ENCODE measurements at regions not wholly inside any gene's neighbourhood (a gene's known extent, or its start where the extent isn't known, plus 50 kb on each side); places are given as distances from the start of the nearest gene placed in this dataset.

DNA sequence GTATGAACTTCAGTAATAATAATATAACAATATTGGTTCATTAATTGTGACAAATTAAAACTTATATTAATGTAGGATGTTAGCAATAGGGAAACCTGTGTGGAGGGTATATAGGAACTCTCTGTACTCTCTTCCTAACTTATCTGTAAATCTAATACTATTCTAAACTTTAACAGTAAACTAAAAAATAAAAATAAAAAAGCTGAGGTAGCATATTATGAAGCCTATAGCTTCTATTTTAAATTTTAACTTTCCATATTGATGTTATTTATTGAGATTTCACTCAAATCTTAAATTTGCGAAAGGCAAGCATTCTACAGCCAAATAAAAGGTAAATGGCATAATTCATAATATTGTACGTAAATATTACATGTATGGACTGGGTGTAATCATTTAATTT lies 326.4 kb downstream of the MEI4 start:
- Mint-ChIP-seq H3K27ac (no peak overlapping the region), H3K36me3 (ENCODE audit: low read depth) (no peaks in the 10 kb centered on the region), H3K27me3 (ENCODE audit: insufficient read depth) (no peaks in the 10 kb centered on the region), H3K4me3 (no peak overlapping the region), H3K4me1 (ENCODE audit: low read depth) (no peaks in the 10 kb centered on the region), H3K9me3 (peaks cover 5% of the 10 kb centered on the region)
- intact Hi-C loops (cut with micrococcal nuclease) = no loop called here
- no peak for DNase-seq (ENCODE audit: low spot score)

DNA sequence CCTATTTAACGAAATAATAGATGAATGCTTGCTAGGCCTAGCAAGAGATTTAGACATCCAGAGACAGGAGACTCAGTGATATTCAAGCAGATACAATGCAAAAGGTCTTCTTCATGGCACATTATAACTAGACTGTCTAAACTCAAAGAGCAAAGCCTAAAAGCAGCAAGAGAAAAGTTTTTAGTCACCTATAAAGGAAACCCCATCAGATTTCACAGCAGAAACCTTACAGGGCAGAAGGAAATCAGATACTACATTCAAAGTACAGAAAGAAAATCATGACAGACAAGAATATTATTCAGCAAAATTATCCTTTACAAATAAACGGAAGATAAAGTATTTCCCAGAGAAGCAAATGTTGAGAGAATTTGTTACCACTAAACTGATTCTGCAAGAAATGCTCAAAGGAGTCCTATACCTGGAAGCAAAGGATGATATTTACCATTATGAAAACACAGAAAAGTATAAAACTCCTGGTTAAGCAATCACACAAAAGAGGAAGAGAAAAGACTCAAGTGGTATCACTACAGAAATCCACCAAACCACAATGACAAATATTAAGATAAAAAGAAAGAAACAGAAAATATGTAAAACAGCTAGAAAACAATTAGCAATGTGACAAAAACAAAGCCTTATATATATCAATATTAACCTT lies 333.7 kb downstream of the MEI4 start:
- H3K36me3 Mint-ChIP-seq (ENCODE audit: low read depth) = no peaks in the 10 kb centered on the region
- H3K9me3 Mint-ChIP-seq = peaks cover 18% of the 10 kb centered on the region
- DNase-seq (ENCODE audit: low spot score) = no peak
- no peak overlapping the region for H3K27ac Mint-ChIP-seq
- no peak overlapping the region for H3K4me3 Mint-ChIP-seq
- intact Hi-C loops (cut with micrococcal nuclease) = no loop called here
- no peaks in the 10 kb centered on the region for H3K4me1 Mint-ChIP-seq (ENCODE audit: low read depth)
- H3K27me3 Mint-ChIP-seq (ENCODE audit: insufficient read depth) = no peaks in the 10 kb centered on the region

DNA sequence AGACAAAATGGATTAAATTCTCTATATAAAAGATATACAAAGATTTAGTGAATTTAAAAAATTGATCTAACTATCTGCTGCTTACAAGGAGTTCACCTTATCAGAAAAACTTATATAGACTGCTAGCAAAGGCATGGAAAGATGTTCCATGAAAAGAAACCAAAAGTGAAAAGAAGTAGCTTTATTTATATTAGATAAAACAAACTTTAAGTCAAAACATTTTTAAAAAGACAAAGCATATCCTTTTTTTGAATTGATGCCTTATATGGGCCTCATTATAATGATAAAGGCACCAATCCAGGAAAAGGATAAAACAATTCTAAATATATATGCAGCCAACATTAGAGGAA lies 334.2 kb downstream of the MEI4 start:
- H3K27me3 Mint-ChIP-seq (ENCODE audit: insufficient read depth) = no peaks in the 10 kb centered on the region
- DNase-seq (ENCODE audit: low spot score) = no peak
- no peaks in the 10 kb centered on the region for H3K36me3 Mint-ChIP-seq (ENCODE audit: low read depth)
- intact Hi-C loops (cut with micrococcal nuclease) = no loop called here
- no peaks in the 10 kb centered on the region for H3K4me1 Mint-ChIP-seq (ENCODE audit: low read depth)
- H3K9me3 Mint-ChIP-seq = peaks cover 18% of the 10 kb centered on the region
- H3K27ac Mint-ChIP-seq = no peak overlapping the region
- no peak overlapping the region for H3K4me3 Mint-ChIP-seq

DNA sequence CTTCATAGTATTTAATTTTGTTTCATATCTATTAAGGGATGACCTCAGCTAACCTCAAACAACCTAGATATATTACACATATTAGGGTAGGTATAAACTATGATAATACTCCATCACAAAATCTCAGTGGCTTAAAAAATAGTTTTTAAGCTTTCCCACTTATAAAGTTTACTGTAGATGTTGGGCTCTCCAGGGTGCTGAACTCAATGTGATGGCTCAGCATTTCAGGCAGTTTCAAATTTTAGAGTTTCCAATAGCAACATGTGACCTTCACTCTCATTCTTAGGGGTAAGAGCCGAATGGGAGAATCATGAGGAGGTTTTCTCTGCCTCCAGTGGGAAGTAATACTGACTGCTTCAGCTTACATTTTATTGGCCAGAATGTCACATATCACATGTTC lies 357.3 kb downstream of the MEI4 start:
- no peak overlapping the region for H3K27ac Mint-ChIP-seq
- H3K36me3 Mint-ChIP-seq (ENCODE audit: low read depth) = no peaks in the 10 kb centered on the region
- intact Hi-C loops (cut with micrococcal nuclease) = no loop called here
- no peaks in the 10 kb centered on the region for H3K4me1 Mint-ChIP-seq (ENCODE audit: low read depth)
- H3K9me3 Mint-ChIP-seq = no peaks in the 10 kb centered on the region
- H3K4me3 Mint-ChIP-seq = no peak overlapping the region
- no peaks in the 10 kb centered on the region for H3K27me3 Mint-ChIP-seq (ENCODE audit: insufficient read depth)
- no peak for DNase-seq (ENCODE audit: low spot score)

DNA sequence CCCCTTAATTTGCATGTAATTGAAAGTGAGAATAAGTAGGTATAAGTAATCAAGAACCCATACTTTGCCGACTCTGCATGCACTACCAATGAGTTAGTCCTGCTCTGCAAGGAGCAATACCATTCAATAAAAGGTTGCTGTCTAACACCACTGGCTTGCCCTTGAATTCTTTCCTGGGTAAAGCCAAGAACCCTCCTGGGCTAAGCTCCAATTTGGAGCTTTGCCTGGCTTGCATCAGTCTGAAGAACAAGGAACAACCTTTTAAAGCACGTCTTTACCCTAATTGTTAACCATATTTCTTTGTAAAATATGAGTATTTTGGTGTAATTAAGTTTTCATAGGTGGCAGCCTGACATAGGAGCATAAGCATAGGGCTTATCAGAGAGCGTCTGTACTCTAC lies 367.7 kb downstream of the MEI4 start:
- peaks cover 6% of the 10 kb centered on the region for H3K9me3 Mint-ChIP-seq
- no peak for DNase-seq (ENCODE audit: low spot score)
- no peak overlapping the region for H3K4me3 Mint-ChIP-seq
- intact Hi-C loops (cut with micrococcal nuclease) = no loop called here
- no peaks in the 10 kb centered on the region for H3K27me3 Mint-ChIP-seq (ENCODE audit: insufficient read depth)
- H3K4me1 Mint-ChIP-seq (ENCODE audit: low read depth) = no peaks in the 10 kb centered on the region
- no peak overlapping the region for H3K27ac Mint-ChIP-seq
- H3K36me3 Mint-ChIP-seq (ENCODE audit: low read depth) = no peaks in the 10 kb centered on the region

DNA sequence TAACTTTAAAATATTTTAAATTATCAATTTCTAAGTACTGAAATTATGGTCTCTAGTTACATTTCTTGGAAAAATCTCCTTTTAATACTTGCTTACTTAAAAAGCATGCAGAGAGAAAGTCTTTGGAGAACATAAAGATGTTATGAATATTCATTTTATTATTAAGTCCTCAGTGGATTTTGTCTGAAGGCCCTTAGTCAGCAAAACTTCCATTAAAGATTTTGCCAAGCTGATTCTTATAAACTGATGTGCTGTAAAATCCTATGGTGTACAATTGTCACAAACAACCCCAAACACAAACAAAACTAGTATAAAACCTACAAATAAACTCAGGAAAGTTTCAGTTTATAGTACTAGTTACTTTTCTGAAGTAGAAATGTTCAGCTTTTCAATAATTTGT lies 372.7 kb downstream of the MEI4 start:
- Mint-ChIP-seq H3K27ac (no peak overlapping the region), H3K4me1 (ENCODE audit: low read depth) (no peaks in the 10 kb centered on the region), H3K4me3 (no peak overlapping the region), H3K27me3 (ENCODE audit: insufficient read depth) (no peaks in the 10 kb centered on the region), H3K9me3 (peaks cover 6% of the 10 kb centered on the region), H3K36me3 (ENCODE audit: low read depth) (no peaks in the 10 kb centered on the region)
- DNase-seq (ENCODE audit: low spot score) = no peak
- intact Hi-C loops (cut with micrococcal nuclease) = no loop called here

DNA sequence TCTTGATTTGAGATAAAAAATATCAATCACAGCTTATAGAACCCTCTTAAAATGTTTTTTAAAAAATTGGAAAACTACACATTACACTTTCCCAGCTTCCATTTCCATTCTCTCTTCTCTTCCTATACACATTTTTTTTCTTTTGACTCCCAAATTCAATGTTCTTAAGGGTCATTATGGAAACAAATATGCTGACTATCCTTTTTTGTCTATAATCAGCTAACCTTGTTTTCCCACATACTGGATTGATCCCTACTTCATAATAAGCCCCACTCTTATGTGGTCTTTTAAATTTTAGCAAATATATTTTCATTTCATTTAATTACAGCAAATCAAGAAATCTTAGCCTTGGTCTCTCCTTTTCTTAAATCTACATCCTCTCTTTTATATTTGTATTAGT lies 378.4 kb downstream of the MEI4 start:
- Mint-ChIP-seq H3K4me3 (no peak overlapping the region), H3K9me3 (peaks cover 3% of the 10 kb centered on the region), H3K4me1 (ENCODE audit: low read depth) (no peaks in the 10 kb centered on the region), H3K36me3 (ENCODE audit: low read depth) (no peaks in the 10 kb centered on the region), H3K27me3 (ENCODE audit: insufficient read depth) (no peaks in the 10 kb centered on the region), H3K27ac (no peak overlapping the region)
- intact Hi-C loops (cut with micrococcal nuclease) = no loop called here
- no peak for DNase-seq (ENCODE audit: low spot score)

DNA sequence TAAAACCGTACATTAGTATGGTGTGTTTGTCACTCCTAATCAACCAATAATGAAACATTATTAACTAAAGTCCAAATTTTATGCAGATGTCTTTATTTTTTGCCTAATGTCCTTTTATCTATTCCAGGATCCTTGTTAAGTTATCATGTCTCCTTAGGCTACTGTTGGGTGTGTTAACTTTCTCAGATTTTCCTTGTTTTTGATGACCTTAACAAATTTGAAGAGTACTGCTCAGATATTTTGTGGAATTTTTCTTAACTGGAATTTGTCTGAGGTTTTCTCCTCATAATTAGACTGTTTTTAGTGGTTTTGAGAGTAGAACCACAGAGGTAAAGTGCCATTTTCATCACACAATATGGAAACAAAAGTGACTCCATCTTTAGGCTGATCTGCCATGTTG lies 406.3 kb downstream of the MEI4 start:
- no peak overlapping the region for H3K27ac Mint-ChIP-seq
- no peaks in the 10 kb centered on the region for H3K9me3 Mint-ChIP-seq
- no peaks in the 10 kb centered on the region for H3K4me1 Mint-ChIP-seq (ENCODE audit: low read depth)
- H3K27me3 Mint-ChIP-seq (ENCODE audit: insufficient read depth) = no peaks in the 10 kb centered on the region
- H3K4me3 Mint-ChIP-seq = no peak overlapping the region
- no peaks in the 10 kb centered on the region for H3K36me3 Mint-ChIP-seq (ENCODE audit: low read depth)
- intact Hi-C loops (cut with micrococcal nuclease) = no loop called here
- no peak for DNase-seq (ENCODE audit: low spot score)

DNA sequence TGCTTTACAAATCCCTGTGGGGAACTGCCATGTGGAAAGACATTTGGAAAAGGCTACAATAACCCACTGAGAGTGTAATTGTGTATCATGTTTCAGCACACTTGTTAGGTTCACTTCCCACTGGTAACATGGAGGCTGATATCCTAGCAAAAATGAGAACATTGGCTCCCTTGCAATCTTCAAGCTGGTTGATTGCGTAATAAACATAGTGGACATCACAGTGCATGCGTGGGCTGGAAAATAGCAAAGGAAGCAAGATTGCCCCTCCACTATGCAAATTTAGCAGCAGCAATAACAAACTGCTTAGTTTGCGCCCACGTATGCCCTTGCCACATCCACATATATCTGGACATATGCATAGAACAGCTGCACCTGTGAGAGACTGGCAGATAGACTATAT lies 410.2 kb downstream of the MEI4 start:
- no peak overlapping the region for H3K4me3 Mint-ChIP-seq
- H3K36me3 Mint-ChIP-seq (ENCODE audit: low read depth) = no peaks in the 10 kb centered on the region
- no peak for DNase-seq (ENCODE audit: low spot score)
- no peak overlapping the region for H3K27ac Mint-ChIP-seq
- no peaks in the 10 kb centered on the region for H3K9me3 Mint-ChIP-seq
- no peaks in the 10 kb centered on the region for H3K4me1 Mint-ChIP-seq (ENCODE audit: low read depth)
- no peaks in the 10 kb centered on the region for H3K27me3 Mint-ChIP-seq (ENCODE audit: insufficient read depth)
- intact Hi-C loops (cut with micrococcal nuclease) = no loop called here

DNA sequence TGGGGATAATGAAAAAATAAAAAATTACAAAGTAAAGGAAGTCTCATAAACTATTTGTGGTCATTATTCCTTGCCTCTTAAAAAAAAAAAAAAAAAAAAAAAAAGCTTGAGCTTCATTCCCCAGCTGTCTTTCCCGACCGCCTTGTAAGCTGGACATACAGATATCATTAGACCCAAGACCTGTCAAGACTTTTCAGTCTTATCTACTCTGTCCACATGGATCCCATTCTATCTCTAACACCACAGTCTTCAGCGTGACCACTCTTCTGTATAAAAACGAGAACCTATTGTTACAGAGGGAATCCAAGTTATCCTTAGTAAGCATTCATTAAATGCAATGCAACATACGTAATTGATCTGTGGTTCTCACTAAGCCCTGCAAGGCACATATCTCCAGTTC lies 423.5 kb downstream of the MEI4 start:
- intact Hi-C loops (cut with micrococcal nuclease) = no loop called here
- Mint-ChIP-seq H3K4me1 (ENCODE audit: low read depth) (no peaks in the 10 kb centered on the region), H3K27ac (no peak overlapping the region), H3K9me3 (no peaks in the 10 kb centered on the region), H3K27me3 (ENCODE audit: insufficient read depth) (no peaks in the 10 kb centered on the region), H3K4me3 (no peak overlapping the region), H3K36me3 (ENCODE audit: low read depth) (no peaks in the 10 kb centered on the region)
- no peak for DNase-seq (ENCODE audit: low spot score)

DNA sequence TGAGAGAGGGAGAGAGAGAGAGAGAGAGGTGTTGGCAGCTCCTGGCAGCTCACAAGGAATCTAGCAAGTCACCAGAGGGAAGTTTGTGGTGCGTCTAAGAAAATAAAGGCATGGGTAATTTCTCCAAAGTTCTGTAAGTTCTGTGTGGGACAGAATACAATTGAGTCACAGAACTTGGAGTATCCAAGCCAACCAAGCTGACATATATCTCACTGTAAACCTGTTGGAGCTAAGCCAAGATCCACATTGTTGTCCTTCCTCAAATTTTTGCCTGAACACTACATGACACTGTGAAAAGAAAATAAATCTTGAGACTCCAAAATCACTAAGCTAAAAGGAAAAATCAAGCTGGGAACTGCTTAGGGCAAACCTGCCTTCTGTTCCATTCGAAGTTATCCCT lies 436.7 kb downstream of the MEI4 start:
- Mint-ChIP-seq H3K27me3 (ENCODE audit: insufficient read depth) (no peaks in the 10 kb centered on the region), H3K27ac (no peak overlapping the region), H3K36me3 (ENCODE audit: low read depth) (no peaks in the 10 kb centered on the region), H3K4me1 (ENCODE audit: low read depth) (no peaks in the 10 kb centered on the region), H3K4me3 (no peak overlapping the region), H3K9me3 (peaks cover 7% of the 10 kb centered on the region)
- intact Hi-C loops (cut with micrococcal nuclease) = no loop called here
- DNase-seq (ENCODE audit: low spot score) = no peak

DNA sequence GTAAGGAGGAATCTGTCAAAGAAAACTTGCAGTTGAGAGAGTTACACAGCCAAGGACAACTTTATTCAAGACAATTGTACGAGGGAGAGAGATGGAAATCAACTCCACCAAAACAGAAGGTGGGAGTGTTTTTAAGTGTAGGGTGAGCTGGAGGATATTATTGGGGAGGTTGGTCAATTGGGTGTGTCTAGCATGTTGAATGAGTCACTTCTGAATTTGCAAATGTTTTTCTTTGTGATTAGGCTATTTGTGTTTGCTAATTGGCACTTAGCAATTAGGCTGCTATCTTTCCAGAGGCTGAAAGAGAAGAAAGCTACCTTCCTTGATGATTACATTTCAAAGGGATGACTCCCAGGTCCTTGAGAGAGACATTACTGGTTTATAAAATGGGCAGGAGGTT lies 441.1 kb downstream of the MEI4 start:
- Mint-ChIP-seq H3K4me3 (no peak overlapping the region), H3K9me3 (no peaks in the 10 kb centered on the region), H3K36me3 (ENCODE audit: low read depth) (no peaks in the 10 kb centered on the region), H3K4me1 (ENCODE audit: low read depth) (no peaks in the 10 kb centered on the region), H3K27ac (no peak overlapping the region), H3K27me3 (ENCODE audit: insufficient read depth) (no peaks in the 10 kb centered on the region)
- DNase-seq (ENCODE audit: low spot score) = no peak
- intact Hi-C loops (cut with micrococcal nuclease) = no loop called here

DNA sequence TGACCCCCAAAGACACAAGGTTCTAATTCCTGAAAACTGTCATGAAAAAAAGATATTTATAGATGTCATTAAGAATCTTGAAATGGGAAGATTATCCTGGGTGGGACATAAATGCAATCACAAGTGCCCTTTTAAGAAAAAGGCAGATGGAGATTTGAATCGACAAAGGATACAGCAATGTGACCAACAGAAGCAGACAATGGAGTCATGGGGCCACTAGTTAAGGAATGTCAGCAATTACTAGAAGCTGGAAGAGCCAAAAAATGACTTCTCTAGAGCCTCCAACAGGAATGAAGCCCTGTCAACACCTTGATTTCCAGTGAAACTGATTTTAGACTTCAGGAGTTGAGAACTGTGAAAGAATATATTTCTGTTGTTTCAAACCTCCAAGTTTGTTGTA lies 448.5 kb downstream of the MEI4 start:
- DNase-seq (ENCODE audit: low spot score) = no peak
- Mint-ChIP-seq H3K9me3 (no peaks in the 10 kb centered on the region), H3K36me3 (ENCODE audit: low read depth) (no peaks in the 10 kb centered on the region), H3K27ac (no peak overlapping the region), H3K27me3 (ENCODE audit: insufficient read depth) (no peaks in the 10 kb centered on the region), H3K4me1 (ENCODE audit: low read depth) (no peaks in the 10 kb centered on the region), H3K4me3 (no peak overlapping the region)
- intact Hi-C loops (cut with micrococcal nuclease) = no loop called here

DNA sequence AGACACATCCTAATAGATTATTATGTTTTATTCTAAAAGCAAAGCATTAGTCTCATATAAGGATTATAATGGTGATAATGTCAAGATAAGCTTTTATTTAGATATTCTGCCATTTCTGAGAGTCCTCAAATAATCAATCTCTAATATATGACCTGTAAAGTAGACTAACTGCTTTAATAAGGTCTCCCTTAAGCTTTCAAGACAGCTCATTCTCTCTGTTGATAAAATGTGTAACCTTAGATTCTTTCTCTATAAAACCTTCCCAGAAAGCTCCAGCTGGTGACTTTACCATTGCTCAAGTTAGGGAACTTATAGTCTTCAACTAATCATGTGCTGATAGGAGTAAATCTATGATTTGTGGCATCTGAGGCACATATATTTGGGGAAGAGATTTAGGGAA lies 457.8 kb downstream of the MEI4 start:
- peaks cover 5% of the 10 kb centered on the region for H3K9me3 Mint-ChIP-seq
- no peaks in the 10 kb centered on the region for H3K27me3 Mint-ChIP-seq (ENCODE audit: insufficient read depth)
- intact Hi-C loops (cut with micrococcal nuclease) = no loop called here
- H3K4me3 Mint-ChIP-seq = no peak overlapping the region
- DNase-seq (ENCODE audit: low spot score) = no peak
- H3K4me1 Mint-ChIP-seq (ENCODE audit: low read depth) = no peaks in the 10 kb centered on the region
- H3K27ac Mint-ChIP-seq = no peak overlapping the region
- no peaks in the 10 kb centered on the region for H3K36me3 Mint-ChIP-seq (ENCODE audit: low read depth)
